B cell (primary cell): ENCODE measurements at regions not wholly inside any gene's neighbourhood (a gene's known extent, or its start where the extent isn't known, plus 50 kb on each side); places are given as distances from the start of the nearest gene placed in this dataset.

Experiments
- CTCF ChIP-seq: fragments of 200-600 bp; IDR thresholded peaks from one replicate; pipeline ENCODE4 v1.8.0; 2022; ENCODE audit warnings: antibody characterized with exemption, mild to moderate bottlenecking
- EZH2 ChIP-seq: IDR thresholded peaks from 2 replicates; pipeline ENCODE4 v1.6.1; 2012; ENCODE audit warnings: borderline replicate concordance, low read depth, mild to moderate bottlenecking, moderate library complexity, low read length; ENCODE audit not compliant: insufficient read depth, poor library complexity, severe bottlenecking

DNA sequence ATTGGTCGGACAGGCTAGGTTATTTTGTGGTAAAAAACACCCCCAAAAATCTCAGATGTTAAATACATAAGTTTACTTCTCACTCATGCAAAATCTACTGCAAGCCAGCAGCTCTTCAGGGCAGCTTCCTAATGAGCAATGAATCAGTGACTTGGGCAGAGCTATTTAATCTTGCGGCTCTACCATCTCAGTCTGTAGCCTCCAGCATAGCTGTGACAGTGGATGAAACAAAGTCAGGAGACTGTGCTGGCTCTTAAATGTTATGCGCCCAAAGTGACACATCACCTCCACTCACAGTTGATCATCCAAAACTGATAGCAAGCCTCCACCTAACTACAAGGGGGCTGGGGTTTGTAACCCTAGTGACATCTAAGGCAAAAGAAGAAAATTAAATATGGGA lies 571.9 kb downstream of the METTL4 start:
- TF ChIP-seq CTCF (no peak), EZH2 (no peak)
